Muscle of back (tissue), 3 donors: ENCODE measurements at regions not wholly inside any gene's neighbourhood (a gene's known extent, or its start where the extent isn't known, plus 50 kb on each side); places are given as distances from the start of the nearest gene placed in this dataset.
"Not testable (repeated sequence)": the region's sequence is repeated elsewhere in the genome, so short reads cannot be mapped to it uniquely, and the experiment has no call there.

ENCODE experiments used
- DNase-seq, 3 donors: peaks; one replicate each; pipeline versions ENCODE4 v3.0.0 to v3.0.0-alpha.2; 2013

GRCh38 chr6:95660544-95660943, 83.2 kb downstream of the MANEA start:
- DNase-seq, result no peak

GRCh38 chr6:95670011-95670463, 92.7 kb downstream of the MANEA start:
- no peak for DNase-seq

DNA sequence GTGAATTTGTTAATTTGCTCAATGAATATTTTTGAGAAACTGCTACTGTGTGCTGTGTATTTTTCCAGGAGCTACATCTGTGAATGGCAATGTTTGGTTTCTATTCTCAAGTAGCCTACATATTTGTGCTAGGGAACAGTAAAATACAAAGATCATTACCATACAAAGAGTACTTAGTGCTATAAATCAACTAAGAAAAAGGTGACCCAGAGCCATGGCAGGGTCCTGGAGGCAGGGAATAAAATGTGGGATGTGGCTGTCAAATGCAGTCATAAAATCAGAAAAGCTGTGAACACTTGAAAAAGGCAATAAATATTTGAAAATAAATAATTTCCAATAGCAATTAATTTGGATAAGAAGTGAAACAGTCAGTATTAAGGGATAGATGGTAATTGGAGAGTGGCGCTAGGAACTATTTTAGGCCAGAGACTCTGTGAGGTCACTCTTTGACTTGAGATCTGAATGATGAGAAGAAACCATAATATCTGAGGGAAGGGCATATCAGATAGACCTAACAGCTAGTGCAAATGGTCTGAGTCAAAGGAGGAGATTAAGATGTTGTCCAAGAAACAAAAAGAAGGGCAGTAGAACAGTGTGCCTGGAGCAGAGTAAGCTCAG, 98.8 kb downstream of the MANEA start:
- no peak for DNase-seq

GRCh38 chr6:95679981-95680380, 102.6 kb downstream of the MANEA start:
- DNase-seq, result no peak

- no peak for DNase-seq
These were observed 104.4 kb downstream of the MANEA start for GRCh38 chr6:95681736-95682135.

- DNase-seq, result no peak
These were observed 105.1 kb downstream of the MANEA start for GRCh38 chr6:95682476-95682875.

DNA sequence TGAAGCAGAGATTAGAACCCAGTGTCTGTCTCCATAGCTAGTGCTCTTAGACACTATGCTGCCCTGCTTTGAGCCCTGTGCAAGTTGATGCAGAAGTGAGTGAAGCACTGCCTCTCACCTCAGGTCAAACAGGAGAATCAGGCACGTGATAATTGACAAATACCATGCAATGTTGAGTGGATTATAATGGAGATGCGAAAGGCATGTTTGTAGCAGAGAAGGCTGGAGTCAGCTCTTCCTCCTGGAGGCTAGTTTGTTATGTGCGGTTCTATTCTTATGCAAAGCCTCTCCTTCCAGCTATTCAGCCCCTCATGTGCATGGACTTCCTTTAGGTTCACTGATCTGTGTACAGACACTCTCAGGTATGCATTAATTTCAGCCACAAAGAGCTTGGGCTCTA, 108.5 kb downstream of the MANEA start:
- DNase-seq, result no peak

GRCh38 chr6:95686272-95686671, 108.9 kb downstream of the MANEA start:
- DNase-seq, result no peak

DNA sequence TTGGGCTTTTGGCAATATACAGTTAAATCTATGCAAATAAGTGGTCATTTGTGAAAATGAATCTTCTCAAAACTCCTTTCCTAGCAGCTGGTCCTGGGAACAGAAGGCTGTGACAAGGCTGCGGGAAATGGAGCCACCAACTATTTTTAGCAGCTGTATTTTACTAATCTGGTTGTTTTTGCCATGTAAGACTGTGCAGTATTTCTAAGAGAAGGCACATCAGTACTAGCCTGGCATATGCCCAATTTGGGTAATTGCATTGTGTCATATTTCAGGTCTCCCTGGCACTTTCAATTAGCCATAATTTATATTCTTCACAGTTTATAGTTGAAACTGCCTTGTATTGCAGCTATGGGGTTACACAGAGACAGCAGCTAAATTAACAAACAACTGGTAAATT, 109.6 kb downstream of the MANEA start:
- DNase-seq, result no peak

- DNase-seq, result no peak
These were observed 110.5 kb downstream of the MANEA start for GRCh38 chr6:95687839-95688238.

GRCh38 chr6:95690328-95690727, 113.0 kb downstream of the MANEA start:
- DNase-seq, result no peak

DNA sequence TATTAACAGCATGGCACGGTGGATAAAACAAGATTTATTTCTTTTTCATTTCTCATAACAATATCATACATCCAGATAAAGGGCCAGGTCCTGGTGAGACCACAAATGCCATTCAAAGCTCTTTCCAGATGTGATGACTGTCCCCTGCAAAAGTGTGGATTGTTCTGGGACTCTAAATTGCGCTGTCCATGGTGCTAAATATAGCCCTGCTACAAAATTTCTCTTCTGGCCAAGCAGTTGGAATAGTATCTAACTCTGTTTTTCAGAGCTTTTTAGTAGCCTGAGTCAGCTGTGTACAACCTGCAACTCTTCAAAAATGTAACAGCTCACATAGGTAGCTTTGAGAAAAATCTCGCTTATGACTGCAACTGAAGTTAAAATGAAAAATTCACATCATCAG, 115.8 kb downstream of the MANEA start:
- DNase-seq, result no peak

DNA sequence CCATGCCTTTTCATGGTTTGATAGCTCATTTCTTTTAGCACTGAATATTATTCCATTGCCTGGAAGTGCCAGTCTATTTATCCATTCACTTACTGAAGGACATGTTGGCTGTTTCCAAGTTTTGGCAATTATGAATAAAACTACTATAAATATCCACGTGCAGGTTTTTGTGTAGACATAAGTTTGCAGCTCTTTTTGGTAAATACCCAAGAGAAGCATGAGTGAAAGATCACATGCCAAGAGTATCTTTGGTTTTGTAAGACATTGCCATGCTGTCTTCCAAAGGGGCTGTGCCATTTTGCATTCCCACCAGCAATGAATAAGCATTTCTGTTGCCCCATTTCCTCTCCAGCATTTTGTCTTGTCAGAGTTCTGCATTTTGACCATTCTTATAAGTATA, 120.9 kb downstream of the MANEA start:
- DNase-seq, result no peak

DNA sequence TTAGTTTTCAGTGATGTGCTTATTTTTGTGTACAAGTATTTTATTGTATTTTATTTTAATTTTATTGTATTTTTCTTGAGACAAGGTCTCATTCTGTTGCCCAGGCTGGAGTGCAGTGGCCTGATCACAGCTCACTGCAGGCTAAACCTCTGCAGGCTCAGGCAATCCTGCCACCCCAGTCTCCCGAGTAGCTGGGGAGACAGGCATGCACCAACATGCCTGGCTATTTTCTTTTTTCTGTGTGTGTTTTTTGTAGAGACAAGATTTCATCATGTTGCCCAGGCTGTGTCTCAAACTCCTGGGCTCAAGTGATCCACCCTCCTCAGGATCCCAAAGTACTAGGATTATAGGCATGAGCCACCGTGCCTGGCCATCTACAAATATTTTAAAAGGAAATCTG, 146.3 kb downstream of the MANEA start:
- DNase-seq, result no peak

GRCh38 chr6:95725344-95725743, 148.0 kb downstream of the MANEA start:
- no peak for DNase-seq

DNA sequence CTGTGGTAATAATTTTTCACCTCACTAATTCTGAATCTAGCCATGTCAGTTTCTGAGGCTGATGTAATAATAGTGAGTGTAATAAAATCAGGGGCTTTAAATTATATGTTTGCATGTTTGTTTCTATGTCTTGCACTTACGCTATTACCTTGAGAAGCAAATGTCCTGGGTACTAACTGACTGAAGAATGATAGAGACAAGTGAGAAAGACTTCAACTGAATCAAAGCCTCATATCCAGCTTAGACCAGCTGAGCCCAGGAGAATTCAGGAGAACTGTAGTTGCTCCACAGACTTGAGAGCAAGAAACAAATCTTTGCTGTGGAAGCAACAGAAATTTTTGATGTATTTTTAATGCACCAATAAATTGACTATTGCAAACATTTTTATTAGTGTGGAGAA, 162.8 kb downstream of the MANEA start:
- no peak for DNase-seq

DNA sequence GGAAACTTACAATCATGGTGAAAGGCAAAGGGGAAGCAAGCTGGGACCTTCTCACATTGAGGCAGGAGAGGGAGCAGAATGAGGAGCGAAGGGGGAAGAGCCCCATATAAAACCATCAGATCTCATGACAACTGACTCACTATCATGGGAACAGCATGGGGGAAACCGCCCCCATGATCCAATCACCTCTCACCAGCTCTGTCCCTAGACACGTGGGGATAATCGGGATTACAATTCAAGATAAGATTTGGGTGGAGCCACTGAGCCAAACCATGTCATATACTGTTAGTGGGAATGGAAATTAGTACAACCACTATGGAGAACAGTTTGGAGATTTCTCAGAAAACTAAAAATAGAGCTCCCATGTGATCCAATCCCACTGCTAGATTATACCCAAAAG, 163.7 kb downstream of the MANEA start:
- no peak for DNase-seq

DNA sequence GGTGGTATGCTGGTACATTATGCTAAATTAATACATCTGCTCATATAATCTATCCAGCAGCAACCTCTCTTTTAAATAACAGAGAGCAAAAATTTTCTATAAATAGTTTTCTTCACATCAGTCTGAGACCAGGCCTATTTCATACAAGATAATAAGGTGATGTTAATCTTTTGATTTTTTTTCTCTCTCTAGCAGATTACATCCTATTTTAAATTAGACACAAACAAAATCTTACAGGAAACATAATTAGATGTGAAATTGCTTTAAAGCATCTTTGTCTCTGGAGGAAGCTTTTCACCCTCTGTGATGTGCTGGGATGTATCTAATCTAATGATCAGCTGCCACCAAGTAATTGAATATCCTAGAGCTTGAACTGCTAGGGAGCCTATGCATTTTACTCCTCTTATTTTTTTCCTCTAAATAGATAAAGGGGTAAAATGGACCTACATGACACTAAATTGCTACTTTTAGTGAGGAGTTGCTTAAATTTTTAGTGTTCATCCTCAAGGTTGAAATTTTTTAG, 165.5 kb downstream of the MANEA start:
- DNase-seq, result no peak

DNA sequence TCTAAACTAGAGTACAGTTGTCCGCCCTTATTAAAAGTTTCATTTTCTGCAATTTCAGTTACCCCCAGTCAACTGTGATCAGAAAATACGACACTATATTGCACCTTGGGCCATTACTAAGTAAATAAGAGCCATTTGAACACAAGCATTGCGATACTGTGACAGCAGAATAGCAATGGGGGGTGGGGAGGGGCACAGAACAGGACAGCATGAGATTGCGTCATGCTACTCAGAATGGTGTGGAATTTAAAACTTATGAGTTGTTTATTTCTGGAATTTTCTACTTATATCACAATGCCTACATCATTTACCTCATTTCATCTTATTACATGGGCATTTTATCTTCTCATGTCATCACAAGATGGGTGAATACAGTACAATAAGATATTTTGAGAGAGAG, 166.3 kb downstream of the MANEA start:
- DNase-seq, result no peak

GRCh38 chr6:95758236-95759069, 181.1 kb downstream of the MANEA start:
- not testable (repeated sequence) for DNase-seq

GRCh38 chr6:95767897-95768463, 190.6 kb downstream of the MANEA start:
- no peak for DNase-seq

DNA sequence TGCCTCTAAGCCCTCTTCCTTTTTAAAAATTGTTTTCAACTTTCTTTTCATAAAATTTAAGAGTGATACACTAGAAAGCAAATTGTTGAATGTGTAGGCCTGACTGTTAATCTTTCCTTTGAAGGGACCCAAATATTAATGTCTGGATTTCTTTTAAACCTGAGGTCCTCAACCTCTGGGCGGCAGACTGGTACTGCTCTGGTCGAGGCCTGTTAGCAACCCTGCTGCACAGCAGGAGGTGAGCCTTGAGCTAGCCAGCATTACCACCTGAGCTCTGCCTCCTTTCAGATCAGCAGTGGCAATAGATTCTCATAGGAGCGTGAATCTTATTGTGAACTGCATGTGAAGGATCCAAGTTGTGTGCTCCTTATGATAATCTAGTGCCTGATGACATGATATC, 191.2 kb downstream of the MANEA start:
- DNase-seq, result no peak

DNA sequence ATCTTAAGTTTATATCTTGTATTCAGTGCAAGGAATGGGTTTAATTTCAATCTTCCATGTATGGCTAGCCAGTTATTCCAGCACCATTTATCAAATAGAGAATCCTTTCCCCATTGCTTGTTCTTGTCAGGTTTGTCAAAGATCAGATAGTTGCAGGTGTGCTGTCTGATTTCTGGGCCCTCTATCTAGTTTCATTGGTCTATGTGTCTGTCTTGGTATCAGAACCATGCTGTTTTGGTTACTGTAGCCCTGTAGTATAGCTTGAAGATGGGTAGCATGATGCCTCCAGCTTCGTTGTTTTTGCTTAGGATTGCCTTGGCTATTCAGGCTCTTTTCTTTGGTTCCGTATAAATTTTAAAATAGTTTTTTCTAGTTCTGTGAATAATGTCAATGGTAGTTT, 200.0 kb downstream of the MANEA start:
- no peak for DNase-seq
